PC-3 (cell line): ENCODE measurements at regions not wholly inside any gene's neighbourhood (a gene's known extent, or its start where the extent isn't known, plus 50 kb on each side); places are given as distances from the start of the nearest gene placed in this dataset.
"Not testable (repeated sequence)": the region's sequence is repeated elsewhere in the genome, so short reads cannot be mapped to it uniquely, and the experiment has no call there.

Experiments used
- ATAC-seq: fragments of 200-7000 bp; cut with Tn5 transposase; 2 replicates; pipeline ENCODE4 v1.9.1; 2020; ENCODE audit warnings: mild to moderate bottlenecking, moderate library complexity
- BruUV-seq: library from RNA; stranded (reverse); fragments of 400-500 nt; replicated peaks from 2 replicates; lab custom pipeline; 2021; lab: Mats Ljungman, UMichigan
- CTCF ChIA-PET: fragments of 300-600 bp; sonication (Branson Sonifier 250); formaldehyde crosslinking; loops from one replicate; lab custom pipeline; 2022; ENCODE audit warnings: antibody characterized with exemption; lab: Charles Lee
- POLR2A ChIA-PET: fragments of 300-600 bp; sonication (Branson Sonifier 250); formaldehyde crosslinking; loops from one replicate; lab custom pipeline; 2022; ENCODE audit warnings: antibody characterized with exemption; ENCODE audit not compliant: unreplicated experiment; lab: Charles Lee
- DNase-seq: peaks from one replicate; pipeline ENCODE4 v3.0.0-alpha.2; 2015
- H2AFZ ChIP-seq: fragments of 300-600 bp; sonication (generic); 2 replicates; pipeline ENCODE4 v1.6.0; 2016; ENCODE audit warnings: antibody characterized with exemption, low read length
- H3F3A ChIP-seq: fragments of 300-600 bp; sonication (generic); one replicate; pipeline ENCODE4 v1.6.0; 2017; ENCODE audit warnings: antibody characterized with exemption, low read length, control low read depth, mild to moderate bottlenecking; ENCODE audit not compliant: unreplicated experiment
- H3K27ac ChIP-seq: fragments of 300-600 bp; sonication (generic); 2 replicates; pipeline ENCODE4 v1.5.1; 2016; ENCODE audit warnings: mild to moderate bottlenecking, low read length
- H3K27me3 ChIP-seq: fragments of 300-600 bp; sonication (generic); 2 replicates; pipeline ENCODE4 v1.6.1; 2016; ENCODE audit warnings: low read length, mixed read lengths
- H3K36me3 ChIP-seq: fragments of 300-600 bp; sonication (generic); 2 replicates; pipeline ENCODE4 v1.6.1; 2016; ENCODE audit warnings: low read depth, mixed run types, low read length, mixed read lengths
- H3K4me1 ChIP-seq: fragments of 300-600 bp; sonication (generic); 2 replicates; pipeline ENCODE4 v1.5.1; 2016; ENCODE audit warnings: low read length; ENCODE audit not compliant: insufficient read depth
- H3K4me2 ChIP-seq: fragments of 300-600 bp; sonication (generic); 2 replicates; pipeline ENCODE4 v1.6.0; 2016; ENCODE audit warnings: low read length
- H3K4me3 ChIP-seq: fragments of 300-600 bp; sonication (generic); 2 replicates; pipeline ENCODE4 v1.5.1; 2016; ENCODE audit warnings: mild to moderate bottlenecking, low read length, mixed read lengths
- H3K79me2 ChIP-seq: fragments of 300-600 bp; sonication (generic); 2 replicates; pipeline ENCODE4 v1.6.1; 2017; ENCODE audit warnings: low read length, mixed read lengths
- H3K9ac ChIP-seq: fragments of 300-600 bp; sonication (generic); 2 replicates; pipeline ENCODE4 v1.6.0; 2016; ENCODE audit warnings: mild to moderate bottlenecking, low read length
- H3K9me2 ChIP-seq: fragments of 300-600 bp; sonication (generic); replicated peaks from 2 replicates; pipeline ENCODE4 v1.6.1; 2016; ENCODE audit warnings: mixed run types, low read length, mixed read lengths
- H3K9me3 ChIP-seq: fragments of 300-600 bp; sonication (generic); 2 replicates; pipeline ENCODE4 v1.6.1; 2016; ENCODE audit warnings: low read length, mixed read lengths
- H4K20me1 ChIP-seq: fragments of 300-600 bp; sonication (generic); 2 replicates; pipeline ENCODE4 v1.6.1; 2016; ENCODE audit warnings: low read length, mixed read lengths
- EZH2 ChIP-seq: fragments of 300-600 bp; sonication (generic); IDR thresholded peaks from one replicate; pipeline ENCODE4 v1.6.1; 2017; ENCODE audit warnings: antibody characterized with exemption, mild to moderate bottlenecking, low read length; ENCODE audit not compliant: unreplicated experiment
- EZH2phosphoT487 ChIP-seq: fragments of 300-600 bp; sonication (generic); IDR thresholded peaks from 2 replicates; pipeline ENCODE4 v1.6.1; 2018; ENCODE audit warnings: mild to moderate bottlenecking, antibody characterized with exemption, low read length, borderline replicate concordance
- intact Hi-C: fragments of 100-400 bp; cut with micrococcal nuclease; formaldehyde crosslinking; loops from 2 replicates; pipeline ENCODE4 v1.9.0; 2023
- TF ChIP-seq, protein P1 (sequence below): fragments of 300-600 bp; sonication (generic); conservative IDR thresholded peaks from 2 replicates; pipeline ENCODE4 v1.5.1; 2017; ENCODE audit warnings: antibody characterized with exemption, low read depth, mild to moderate bottlenecking, low read length

DNA sequence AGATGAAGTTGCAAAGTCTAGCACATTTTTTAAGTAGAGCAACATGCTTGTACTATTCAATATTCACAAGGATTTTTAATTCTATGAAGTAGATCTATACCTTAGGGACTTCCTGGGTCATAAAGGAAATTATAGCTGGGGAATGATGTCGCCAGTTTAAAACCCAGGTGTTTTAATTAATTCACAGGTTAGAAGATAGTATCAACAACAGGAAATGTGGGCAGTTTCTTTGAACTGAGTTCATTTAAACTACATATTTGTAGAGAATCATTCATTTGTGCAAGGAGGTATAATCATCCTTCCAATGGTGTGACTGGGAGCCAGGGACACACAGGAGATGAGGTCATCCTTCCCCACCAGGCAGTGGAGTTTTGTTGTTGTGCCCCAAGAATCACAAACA, 181.3 kb upstream of the KLF3 start:
- ChIA-PET CTCF (no interaction called here), POLR2A (no interaction called here)
- H3K36me3 ChIP-seq = no peaks in the 10 kb centered on the region
- DNase-seq (no peak), ATAC-seq (no peak)
- BruUV-seq = no TSS peak
- TF ChIP-seq, protein P1, sequence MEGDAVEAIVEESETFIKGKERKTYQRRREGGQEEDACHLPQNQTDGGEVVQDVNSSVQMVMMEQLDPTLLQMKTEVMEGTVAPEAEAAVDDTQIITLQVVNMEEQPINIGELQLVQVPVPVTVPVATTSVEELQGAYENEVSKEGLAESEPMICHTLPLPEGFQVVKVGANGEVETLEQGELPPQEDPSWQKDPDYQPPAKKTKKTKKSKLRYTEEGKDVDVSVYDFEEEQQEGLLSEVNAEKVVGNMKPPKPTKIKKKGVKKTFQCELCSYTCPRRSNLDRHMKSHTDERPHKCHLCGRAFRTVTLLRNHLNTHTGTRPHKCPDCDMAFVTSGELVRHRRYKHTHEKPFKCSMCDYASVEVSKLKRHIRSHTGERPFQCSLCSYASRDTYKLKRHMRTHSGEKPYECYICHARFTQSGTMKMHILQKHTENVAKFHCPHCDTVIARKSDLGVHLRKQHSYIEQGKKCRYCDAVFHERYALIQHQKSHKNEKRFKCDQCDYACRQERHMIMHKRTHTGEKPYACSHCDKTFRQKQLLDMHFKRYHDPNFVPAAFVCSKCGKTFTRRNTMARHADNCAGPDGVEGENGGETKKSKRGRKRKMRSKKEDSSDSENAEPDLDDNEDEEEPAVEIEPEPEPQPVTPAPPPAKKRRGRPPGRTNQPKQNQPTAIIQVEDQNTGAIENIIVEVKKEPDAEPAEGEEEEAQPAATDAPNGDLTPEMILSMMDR = no peak
- TF ChIP-seq EZH2 = no peak
- H3K4me2 ChIP-seq = no peak overlapping the region
- H3K9ac ChIP-seq = no peak overlapping the region
- H4K20me1 ChIP-seq = no peaks in the 10 kb centered on the region
- H3K4me1 ChIP-seq = no peaks in the 10 kb centered on the region
- H3K27me3 ChIP-seq = no peaks in the 10 kb centered on the region
- no peak overlapping the region for H2AFZ ChIP-seq
- H3K27ac ChIP-seq = no peak overlapping the region
- H3F3A ChIP-seq = no peaks in the 10 kb centered on the region
- H3K4me3 ChIP-seq = no peak overlapping the region
- H3K79me2 ChIP-seq = no peaks in the 10 kb centered on the region
- no peaks in the 10 kb centered on the region for H3K9me2 ChIP-seq
- no peaks in the 10 kb centered on the region for H3K9me3 ChIP-seq
- intact Hi-C loops = no loop called here

GRCh38 chr4:38483628-38484027, 180.4 kb upstream of the KLF3 start:
- H3K4me1 ChIP-seq, POLR2A ChIA-PET, H3F3A ChIP-seq, H3K79me2 ChIP-seq, H3K9me2 ChIP-seq, DNase-seq, H4K20me1 ChIP-seq, BruUV-seq, H3K27me3 ChIP-seq, H3K36me3 ChIP-seq, ATAC-seq, H3K9ac ChIP-seq, intact Hi-C loops, H3K27ac ChIP-seq, CTCF ChIA-PET, H3K4me2 ChIP-seq, H3K4me3 ChIP-seq, H3K9me3 ChIP-seq, H2AFZ ChIP-seq: not testable (repeated sequence)

GRCh38 chr4:38489011-38489861, 174.8 kb upstream of the KLF3 start:
- Histone ChIP-seq H3K4me1 (peaks cover 8% of the 10 kb centered on the region; the same call in 1 of the 2 replicates), H3K4me2 (no peak overlapping the region), H4K20me1 (no peaks in the 10 kb centered on the region), H3F3A (no peaks in the 10 kb centered on the region), H3K27ac (no peak overlapping the region), H3K9ac (no peak overlapping the region), H3K36me3 (no peaks in the 10 kb centered on the region), H3K9me3 (no peaks in the 10 kb centered on the region), H3K4me3 (no peak overlapping the region), H2AFZ (no peak overlapping the region), H3K79me2 (no peaks in the 10 kb centered on the region), H3K9me2 (no peaks in the 10 kb centered on the region), H3K27me3 (no peaks in the 10 kb centered on the region)
- intact Hi-C loops = no loop called here
- ChIA-PET CTCF (no interaction called here), POLR2A (no interaction called here)
- DNase-seq (no peak), ATAC-seq (no peak)
- BruUV-seq = no TSS peak
- TF ChIP-seq EZH2phosphoT487 (no peak), EZH2 (no peak)
- TF ChIP-seq, protein P1 = no peak
